ENCODE measurements at regions not wholly inside any gene's neighbourhood (a gene's known extent, or its start where the extent isn't known, plus 50 kb on each side); places are given as distances from the start of the nearest gene placed in this dataset.
"Not testable (repeated sequence)": the region's sequence is repeated elsewhere in the genome, so short reads cannot be mapped to it uniquely, and the experiment has no call there.

DNA sequence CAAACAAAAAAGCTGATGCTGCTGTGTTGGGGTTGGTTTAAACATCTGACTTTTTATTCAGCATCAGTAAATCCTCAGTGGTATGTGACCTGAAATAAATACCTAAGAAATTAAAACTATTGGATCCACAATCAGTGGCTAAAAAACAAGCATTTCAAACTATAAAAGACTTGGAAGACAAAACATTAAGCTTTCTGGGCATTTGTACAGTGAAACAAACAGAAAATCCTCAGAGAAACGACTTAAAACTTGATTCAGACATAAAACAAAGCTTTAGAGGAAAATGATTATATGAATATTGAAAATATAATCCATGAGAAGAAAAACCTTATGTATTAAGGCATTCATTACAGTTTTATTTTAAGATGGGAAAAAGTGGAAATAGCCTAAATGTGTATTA lies 213.3 kb upstream of the INTU start:
- no peak for DNase-seq

DNA sequence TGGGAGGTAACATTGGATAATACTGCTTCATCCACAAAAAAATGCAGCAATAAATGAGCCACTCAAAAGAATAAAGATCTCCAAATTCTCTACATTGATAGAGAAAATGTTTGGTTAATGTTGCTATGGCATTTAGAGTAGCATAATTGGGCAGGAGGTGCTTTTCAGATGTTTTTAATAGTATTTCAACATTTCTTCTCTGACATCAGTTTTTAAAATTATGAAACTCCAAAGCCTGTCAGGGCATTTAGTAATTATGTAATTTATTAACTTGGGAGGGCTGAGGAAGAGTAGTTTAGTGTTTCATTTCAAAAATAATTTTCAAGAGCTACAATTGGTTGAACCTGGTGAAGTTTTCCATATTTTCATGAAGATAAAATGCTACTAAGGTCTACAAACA lies 211.3 kb upstream of the INTU start:
- no peak for DNase-seq

DNA sequence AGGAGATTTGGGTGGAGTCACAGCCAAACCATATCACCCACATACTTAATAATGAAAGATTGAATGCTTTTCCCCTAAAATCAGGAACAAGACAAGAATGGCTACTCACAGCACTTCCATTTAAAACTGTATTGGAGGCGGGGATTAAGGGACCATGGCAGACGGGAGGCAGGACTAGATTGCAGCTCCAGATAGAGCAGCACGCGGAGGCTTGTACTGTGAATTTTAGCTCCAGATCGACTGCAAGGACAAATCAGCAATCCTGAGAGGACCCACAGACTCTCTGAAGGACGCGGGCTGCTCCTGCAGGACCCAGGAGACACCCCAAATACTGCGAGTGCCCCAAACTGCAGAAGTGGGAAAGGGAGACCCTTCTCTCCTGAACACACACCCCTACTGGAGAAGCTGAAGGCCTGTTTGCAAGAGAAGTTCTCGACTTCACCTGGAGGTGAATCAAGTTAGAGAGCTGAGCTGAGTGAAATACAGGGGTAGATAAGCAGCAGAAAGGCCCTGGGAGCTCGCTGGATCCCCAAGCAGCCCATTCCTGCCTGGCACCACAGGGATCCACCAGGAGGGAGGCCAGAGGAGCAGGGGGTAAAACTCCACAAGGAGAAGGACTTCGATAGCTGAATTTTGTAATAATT lies 207.4 kb upstream of the INTU start:
- DNase-seq, result no peak

DNA sequence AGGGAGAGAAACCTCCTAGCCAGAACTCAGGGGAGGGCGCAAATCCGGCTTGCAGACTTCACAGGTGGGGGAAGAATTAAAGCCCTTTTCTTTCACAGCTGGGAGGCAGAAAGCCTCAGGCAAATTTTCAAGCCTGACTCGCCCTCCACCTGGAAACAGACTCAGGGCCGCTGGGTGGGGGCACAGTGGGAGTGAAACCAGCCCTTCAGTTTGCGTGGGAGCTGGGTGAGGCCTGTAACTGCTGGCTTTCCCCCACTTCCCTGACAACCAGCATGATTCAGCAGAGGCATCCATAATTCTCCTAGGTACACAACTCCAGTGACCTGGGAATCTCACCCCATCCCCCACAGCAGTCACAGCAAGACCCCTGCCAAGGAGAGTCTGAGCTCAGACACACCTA lies 206.9 kb upstream of the INTU start:
- DNase-seq, result no peak

DNA sequence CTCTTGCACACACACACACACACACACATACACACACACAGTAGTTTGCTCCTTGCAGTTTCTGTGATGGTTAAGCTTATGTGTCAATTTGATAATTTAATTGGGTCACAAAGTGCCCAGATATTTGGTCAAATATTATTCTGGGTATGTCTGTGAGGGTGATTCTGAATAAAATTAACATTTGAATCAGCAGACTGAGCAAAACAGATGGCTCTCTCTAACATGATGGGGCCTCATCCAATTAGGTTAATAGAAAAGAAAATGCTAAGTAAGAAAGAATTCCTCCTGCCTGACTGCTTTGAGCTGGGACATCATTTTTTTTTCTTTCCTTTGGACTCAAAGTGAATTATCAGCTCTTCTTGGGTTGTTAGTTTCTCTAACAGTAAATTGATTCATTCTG lies 191.2 kb upstream of the INTU start:
- no peak for DNase-seq

DNA sequence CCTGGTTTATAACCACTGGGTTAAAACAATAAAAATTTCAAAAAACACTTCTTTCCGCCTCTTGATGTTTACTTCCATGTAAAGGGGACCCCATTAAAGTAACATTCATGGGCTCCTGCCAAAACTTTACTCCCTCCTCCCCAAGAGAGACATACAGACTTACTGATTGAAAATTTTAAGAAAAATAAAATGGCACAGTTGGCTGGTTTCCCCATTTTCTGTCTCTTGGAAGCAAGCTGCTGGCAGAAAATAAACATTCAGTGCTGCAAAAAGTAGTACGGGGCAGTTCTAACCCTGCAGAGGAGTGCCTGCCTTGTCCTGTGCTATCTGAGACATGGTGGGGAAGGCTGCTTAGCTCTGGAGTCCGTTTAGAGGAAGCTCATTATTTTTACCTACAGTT lies 187.3 kb upstream of the INTU start:
- no peak for DNase-seq

DNA sequence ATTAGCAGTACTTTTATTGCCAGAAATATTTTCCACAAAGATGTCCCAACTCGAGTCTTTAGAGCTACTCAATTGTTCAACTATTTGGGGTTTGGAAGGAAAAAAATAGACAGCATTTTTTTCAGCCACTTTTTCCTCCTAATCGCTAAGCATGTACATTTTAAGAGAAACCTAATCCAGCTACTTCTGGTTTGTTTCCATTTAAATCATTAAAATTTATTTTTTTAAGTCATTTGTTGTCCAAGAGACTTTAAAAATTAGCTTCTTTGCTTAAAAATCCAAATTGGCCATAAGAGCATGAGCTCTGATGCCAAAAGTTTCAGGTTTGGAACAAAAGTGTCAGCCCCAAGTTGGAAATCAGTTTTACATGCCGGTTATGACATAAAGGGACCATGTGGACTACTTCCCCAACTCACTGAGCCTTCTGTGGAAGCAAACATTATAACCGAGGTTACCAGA lies 186.3 kb upstream of the INTU start:
- DNase-seq, result no peak

DNA sequence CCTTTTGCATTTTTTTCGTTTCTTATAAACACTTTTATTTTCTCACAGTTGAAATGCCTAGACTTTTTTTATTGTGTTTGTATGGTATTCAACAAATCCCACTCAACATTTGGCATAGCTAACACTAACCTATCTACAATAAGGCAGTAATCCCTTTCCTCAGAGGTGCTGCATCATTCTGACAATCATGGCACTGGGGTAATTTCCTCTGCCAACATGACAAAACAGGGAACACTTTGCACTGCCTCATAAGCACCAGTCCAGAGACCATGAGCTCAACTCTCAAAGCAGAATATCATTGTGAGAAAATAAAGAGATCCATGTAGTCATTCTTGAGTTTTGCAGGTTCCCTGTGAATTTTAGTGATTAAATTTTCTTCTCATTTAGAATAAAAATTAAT lies 183.8 kb upstream of the INTU start:
- no peak for DNase-seq

DNA sequence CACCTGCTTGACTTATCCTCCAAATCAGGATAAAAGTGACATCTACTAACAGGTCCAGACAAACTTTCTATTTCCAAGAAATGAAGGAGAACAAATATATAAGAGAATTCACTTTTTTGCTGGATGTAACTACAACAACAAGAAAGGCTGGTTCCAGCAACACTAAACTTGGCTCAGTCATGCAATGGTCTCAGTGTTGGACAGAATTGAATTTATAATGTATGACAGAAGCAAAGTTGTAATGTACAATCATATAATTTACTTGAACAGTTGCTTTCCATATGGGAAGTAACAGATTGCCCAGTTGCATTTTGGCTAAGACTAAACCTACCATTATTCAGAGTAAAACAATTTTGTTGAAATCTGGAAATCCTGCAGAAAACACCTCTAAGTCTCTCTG lies 183.3 kb upstream of the INTU start:
- DNase-seq, result no peak

DNA sequence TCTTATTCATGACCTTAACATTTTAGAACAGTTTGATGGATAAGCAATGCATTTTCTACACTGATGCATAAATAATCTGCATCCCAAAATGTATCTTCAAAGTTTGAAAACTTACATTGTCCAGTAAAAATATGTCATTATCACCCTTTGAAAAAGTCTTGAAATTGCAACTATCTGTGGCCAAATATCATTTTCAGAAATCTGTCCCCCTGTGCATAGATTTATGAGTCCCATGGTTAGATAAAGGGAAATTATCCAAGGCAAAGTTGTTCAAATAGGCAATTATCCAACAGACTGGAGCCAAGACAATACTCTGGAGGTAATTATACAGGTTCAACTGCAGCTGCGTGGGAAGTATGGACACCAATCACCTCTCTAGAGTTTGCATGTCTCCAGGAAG lies 182.5 kb upstream of the INTU start:
- DNase-seq, result no peak

DNA sequence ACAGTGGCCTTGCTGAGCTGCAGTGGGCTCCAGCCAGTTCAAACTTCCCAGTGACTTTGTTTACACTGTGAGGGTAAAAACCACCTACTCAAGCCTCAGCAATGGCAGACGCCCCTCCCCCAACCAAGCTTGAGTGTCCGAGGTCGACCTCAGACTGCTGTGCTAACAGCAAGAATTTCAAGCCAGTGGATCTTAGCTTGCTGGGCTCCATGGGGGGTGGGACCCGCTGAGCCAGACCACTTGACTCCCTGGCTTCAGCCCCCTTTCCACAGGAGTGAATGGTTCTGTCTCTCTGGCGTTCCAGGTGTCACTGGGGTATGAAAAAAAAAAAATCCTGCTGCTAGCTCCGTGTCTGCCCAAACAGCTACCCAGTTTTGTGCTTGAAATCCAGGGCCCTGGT lies 168.9 kb upstream of the INTU start:
- DNase-seq, result no peak

DNA sequence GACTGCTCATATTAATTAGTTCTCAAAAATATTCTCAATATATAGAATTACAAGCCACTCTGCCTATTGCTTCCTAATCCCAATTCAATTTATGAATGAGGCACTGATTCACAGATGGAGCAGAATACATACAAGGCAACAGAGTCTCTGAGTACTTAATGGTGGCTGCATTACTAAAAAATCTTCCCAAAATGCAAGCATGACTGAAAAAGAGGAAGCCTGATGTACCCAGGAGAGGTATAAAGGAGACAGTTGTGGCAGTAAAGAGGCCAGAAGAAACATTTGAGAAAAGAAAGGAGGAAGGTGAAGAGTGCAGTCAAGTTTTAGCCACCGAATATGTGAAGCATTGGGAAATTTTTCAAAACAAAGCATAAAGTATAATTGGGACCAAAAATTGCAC lies 163.2 kb upstream of the INTU start:
- DNase-seq, result no peak

DNA sequence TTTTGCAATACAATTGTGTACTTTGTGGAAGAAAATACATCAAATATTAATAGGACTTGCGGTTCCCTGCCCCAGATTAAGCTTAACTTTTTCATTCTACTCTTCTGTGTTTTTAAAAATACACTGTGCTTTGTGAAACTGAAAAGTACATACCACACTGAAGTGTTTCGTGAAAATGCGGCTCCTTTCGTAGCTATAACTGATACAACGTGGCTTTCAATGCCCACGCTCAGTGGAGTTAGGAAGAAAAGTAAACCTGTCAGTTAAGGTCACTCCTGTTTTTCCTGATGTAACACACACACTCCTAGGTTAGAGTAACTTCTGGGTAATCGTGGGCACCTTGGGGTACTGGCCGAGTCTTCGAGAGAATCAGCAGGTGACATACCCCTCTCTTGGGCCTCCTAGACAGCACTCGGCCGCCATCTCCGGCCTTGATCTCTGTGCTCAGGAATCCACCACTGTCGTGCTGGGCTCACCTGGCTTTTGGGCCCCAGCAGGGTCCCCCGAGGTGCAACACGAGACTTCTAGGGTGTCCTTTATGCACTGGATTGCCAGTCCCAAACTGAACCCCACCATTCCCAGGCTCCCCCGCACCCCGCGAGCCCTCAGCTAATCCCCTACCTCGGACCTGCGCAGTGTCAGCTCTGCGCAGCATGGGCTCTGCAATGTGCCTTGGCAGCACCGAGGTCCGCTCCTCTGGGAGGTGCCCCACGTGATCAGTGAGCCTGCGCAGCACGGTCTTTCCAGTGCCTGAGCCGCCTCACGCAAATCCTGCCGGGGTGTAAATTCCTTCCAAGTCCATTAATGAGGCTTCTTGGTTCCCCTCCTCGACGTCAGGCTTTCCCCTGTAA lies 162.6 kb upstream of the INTU start:
- DNase-seq, result no peak

DNA sequence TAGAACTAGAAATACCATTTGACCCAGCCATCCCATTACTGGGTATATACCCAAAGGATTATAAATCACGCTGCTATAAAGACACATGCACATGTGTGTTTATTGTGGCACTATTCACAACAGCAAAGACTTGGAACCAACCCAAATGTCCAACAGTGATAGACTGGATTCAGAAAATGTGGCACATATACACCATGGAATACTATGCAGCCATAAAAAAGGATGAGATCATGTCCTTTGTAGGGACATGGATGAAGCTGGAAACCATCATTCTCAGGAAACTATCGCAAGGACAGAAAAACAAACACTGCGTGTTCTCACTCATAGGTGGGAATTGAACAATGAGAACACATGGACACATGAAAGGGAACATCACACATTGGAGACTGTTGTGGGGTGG lies 154.5 kb upstream of the INTU start:
- DNase-seq, result not testable (repeated sequence)

DNA sequence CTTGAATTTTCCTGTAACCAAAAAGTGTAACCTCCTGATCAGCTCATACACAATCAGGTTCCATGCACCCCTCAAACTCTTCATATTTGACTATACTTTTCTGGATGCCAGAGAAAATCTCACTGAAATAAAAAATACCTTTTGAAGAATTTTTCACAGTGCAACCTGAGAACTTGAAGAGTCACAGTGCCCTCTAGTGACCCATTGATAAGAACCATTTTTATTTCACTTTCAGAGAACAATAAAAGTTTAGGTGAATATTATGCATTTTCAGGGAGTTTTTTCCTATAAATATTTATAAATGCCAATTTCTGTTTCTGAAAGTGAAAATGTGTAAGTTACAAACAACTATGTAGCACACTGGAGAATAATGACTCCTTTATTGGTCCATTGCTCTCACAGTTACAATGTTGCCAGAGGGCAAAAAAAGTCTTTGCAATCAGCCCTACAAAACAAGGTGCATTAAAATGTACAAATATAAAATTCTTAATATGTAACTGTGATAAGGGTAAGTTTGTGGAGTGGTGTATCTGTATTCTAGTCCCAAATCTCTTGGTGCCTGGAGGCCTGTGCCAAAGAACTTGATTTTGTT lies 153.6 kb upstream of the INTU start:
- no peak for DNase-seq

DNA sequence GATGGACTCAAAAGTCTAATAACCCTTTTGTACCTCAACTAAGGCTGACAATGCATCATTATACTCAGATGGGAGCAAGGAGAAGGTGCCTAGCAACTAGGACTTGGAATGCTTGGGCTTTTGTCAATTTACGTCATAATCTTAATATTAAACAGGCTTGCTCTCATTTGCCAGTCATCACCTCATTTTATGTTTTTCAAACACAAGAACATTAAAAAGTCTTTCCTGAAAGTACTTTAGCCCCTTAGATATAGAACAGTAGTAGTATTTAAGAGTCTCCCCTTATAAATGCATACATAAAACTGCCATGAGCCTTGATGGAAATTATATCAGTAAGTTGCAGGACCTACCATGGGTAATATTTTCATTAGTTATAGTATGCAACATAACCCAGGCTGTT lies 150.7 kb upstream of the INTU start:
- no peak for DNase-seq

DNA sequence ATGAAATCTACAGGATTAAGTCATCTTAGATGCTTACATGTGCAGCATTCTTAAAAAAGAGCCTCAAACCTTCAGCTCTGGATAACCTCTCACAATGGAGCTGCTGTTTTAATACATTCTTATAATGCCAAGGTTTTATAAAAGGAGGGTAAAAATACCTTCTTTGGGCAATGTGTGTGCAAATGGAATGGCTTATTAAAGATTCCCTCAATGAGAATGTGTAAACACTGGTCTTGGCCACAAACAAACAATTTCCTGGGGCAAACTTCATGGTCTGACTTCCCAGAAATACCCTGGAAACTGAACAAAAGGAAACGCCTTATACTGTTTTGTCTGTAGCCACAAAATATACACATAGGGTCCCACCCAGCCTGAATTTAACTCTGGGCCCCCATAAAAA lies 148.6 kb upstream of the INTU start:
- no peak for DNase-seq

DNA sequence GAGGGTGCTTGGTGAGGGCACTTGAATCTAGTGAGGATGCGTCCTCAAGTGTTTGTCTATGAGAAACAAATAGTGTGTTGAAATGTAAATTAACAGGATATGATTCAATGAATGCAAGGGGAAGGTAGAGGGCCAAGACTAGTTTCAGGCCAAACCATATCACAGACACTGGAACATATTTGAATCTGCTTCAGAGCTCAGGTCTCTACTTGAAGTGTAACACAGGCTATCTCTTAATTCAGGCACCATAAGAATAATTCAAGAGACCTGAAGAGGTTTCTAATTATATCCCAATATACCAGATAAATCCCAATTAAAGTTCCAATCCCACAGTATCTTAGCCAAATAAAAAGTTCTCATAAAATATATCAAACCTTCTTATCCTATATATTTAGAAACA lies 146.5 kb upstream of the INTU start:
- no peak for DNase-seq

DNA sequence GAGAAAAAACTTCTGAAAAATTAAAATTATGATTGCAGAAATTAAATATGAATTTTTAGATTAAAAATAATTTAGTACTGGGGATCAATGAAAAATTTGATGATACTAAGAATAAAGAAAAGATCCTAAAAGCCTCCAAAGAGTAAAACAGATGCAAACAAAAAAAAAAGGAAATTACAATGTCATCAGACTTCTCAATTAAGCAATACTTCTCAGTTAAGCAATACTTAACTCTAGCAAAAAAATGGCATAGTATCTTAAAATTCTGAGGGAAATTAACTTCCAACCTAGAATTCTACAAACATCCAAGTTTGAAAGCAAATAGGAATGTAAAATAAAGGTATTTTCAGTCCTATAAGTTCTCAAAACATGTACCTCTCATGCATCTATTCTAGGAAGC lies 141.2 kb upstream of the INTU start:
- DNase-seq, result no peak

DNA sequence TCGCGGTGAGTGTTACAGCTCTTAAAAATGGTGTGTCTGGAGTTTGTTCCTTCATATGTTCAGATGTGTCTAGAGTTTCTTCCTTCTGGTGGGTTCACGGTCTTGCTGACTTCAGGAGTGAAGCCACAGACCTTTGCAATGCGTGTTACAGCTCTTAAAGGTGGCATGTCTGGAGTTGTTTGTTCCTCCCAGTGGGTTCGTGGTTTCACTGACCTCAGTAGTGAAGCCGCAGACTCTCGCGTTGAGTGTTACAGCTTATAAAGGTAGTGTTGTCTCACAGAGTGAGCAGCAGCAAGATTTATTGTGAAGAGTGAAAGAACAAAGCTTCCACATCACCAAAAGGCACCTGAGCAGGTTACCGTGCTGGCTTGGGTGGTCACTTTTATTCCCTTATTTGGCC lies 135.9 kb upstream of the INTU start:
- DNase-seq, result not testable (repeated sequence)

DNA sequence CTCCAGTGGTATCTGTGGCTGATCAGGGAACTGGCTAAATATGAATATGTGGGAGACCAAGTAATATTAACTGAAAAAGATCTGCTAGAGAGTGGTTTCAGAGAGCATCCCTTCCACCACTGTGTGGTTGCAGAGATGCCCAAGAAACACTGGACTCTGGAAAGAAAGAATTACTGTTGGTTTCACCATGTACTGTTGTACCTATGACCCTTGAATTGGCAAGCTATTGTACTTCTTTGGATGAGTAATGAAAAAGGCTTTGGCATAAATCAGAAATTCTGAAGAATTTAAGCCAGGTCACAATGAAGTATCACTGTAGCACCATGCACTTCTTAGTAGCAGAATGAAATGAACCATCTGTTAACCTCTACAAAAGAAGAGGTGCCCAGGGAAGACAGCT lies 134.4 kb upstream of the INTU start:
- no peak for DNase-seq

DNA sequence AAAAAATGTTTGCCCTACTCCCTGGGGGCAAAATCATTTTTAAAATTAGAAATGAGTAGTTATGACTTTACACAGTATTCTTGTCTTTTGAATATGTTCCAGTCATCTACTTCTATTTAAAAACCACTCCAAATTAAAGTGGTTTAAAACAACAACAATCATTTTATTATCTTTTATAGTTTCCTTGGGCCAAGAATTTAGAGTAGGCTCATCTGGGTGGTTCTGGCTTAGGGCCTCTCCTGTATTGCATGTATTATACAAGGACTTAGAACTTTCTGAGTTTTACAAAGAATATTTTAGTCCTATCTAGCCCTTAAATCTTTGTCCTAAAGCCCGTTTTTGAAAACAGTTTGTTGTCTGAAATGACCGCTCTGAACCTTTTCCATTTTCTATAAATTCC lies 132.5 kb upstream of the INTU start:
- DNase-seq, result no peak

DNA sequence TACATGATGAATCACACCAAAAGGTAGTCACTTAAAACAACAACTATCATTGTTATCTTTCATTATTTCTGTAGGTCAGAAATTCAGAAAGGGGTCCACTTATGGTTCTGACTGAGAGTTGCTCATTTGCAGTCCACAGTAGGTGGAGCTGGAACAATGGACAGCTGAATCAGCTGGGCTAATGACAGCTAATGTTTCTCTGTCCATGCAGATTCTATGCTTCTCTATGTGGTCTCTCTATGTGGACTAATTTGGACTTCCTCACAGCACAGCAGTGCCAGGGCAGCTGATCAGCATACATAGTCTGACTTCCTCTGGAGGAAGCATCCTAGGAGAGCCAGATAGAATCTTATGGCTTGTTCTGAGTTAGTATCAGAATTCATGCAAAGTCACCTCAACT lies 131.7 kb upstream of the INTU start:
- DNase-seq, result no peak

DNA sequence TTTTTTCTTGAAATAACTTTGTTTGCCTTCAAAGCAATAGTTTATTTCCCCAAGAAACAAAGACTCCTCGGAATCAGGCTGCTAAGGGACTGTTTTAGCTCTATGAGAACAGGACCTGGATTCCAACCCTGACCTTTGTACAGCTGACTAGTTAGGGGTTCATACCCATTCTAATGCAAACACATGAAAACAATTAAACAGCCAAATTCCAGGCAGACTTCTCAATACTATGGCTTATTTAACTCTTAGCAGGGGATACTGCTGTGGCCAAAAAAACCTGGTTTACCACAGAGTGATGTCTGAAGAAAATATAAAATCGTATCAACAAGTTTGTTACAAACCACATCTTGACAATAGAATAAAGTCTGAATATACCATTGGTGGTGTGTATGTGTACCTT lies 129.6 kb upstream of the INTU start:
- no peak for DNase-seq

All from occipital lobe (tissue), 1 donor.